ENCODE measurements at regions not wholly inside any gene's neighbourhood (a gene's known extent, or its start where the extent isn't known, plus 50 kb on each side); places are given as distances from the start of the nearest gene placed in this dataset.

DNA sequence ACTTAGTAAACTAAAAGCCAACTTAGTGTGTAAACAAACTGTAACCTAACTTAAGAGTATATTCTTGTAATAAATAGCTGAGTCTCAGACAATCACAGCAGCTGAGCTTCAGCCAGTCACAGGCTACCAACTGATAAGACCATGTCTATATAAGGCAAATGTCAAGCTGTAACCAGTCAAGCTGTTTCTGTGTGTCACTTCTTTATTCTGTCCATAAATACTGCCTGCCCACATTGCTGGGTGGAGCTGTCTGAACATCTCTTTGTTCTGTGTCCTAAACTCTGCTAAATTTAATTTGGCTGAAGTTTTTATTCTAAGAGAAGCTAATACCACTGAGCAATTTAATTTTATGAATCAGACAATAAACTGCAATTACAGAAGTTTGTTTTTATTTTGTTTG lies 412.1 kb upstream of the CDH10 start:
- TF ChIP-seq, protein P1, sequence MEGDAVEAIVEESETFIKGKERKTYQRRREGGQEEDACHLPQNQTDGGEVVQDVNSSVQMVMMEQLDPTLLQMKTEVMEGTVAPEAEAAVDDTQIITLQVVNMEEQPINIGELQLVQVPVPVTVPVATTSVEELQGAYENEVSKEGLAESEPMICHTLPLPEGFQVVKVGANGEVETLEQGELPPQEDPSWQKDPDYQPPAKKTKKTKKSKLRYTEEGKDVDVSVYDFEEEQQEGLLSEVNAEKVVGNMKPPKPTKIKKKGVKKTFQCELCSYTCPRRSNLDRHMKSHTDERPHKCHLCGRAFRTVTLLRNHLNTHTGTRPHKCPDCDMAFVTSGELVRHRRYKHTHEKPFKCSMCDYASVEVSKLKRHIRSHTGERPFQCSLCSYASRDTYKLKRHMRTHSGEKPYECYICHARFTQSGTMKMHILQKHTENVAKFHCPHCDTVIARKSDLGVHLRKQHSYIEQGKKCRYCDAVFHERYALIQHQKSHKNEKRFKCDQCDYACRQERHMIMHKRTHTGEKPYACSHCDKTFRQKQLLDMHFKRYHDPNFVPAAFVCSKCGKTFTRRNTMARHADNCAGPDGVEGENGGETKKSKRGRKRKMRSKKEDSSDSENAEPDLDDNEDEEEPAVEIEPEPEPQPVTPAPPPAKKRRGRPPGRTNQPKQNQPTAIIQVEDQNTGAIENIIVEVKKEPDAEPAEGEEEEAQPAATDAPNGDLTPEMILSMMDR (conservative IDR thresholded peaks at IDR 0.05 in 1 of 2, IDR thresholded peaks at IDR 0.05 in 1 of 2; ENCODE audit: low read depth in 1 of 2, low read length in 2 of 2): no peak
- no peak for TF ChIP-seq EZH2 (IDR thresholded peaks at IDR 0.05; ENCODE audit: low read length, missing control alignments)

Data from fibroblast of lung (primary cell).